B cell (primary cell): ENCODE measurements at regions not wholly inside any gene's neighbourhood (a gene's known extent, or its start where the extent isn't known, plus 50 kb on each side); places are given as distances from the start of the nearest gene placed in this dataset.

Source experiments
- ATAC-seq: fragments of 200-7000 bp; cut with Tn5 transposase; one replicate; pipeline ENCODE4 v1.10.0; 2021; ENCODE audit warnings: low read depth, mild to moderate bottlenecking, moderate number of reproducible peaks, moderate library complexity
- CTCF ChIA-PET: fragments of 350-600 bp; sonication (Branson Sonifier 250); formaldehyde crosslinking; loops from one replicate; lab custom pipeline; 2021; ENCODE audit warnings: antibody characterized with exemption, inconsistent platforms; lab: Charles Lee
- POLR2A ChIA-PET: fragments of 350-600 bp; sonication (Branson Sonifier 250); formaldehyde crosslinking; loops from one replicate; lab custom pipeline; 2021; ENCODE audit warnings: antibody characterized with exemption; lab: Charles Lee
- DNase-seq: peaks from one replicate; pipeline ENCODE4 v3.0.0; 2013
- H2AFZ ChIP-seq: 2 replicates; pipeline ENCODE4 v1.6.1; 2012; ENCODE audit warnings: mild to moderate bottlenecking, low read depth, low read length; ENCODE audit not compliant: insufficient read depth, poor library complexity, severe bottlenecking
- H3K27ac ChIP-seq, 2 donors: 1 replicate in 1 of 2; 2 replicates in 1 of 2; pipeline ENCODE4 v1.5.1; 2012 to 2013; ENCODE audit warnings: low read length in 2 of 2, mild to moderate bottlenecking in 2 of 2, moderate library complexity in 1 of 2
- H3K27me3 ChIP-seq, 4 experiments: fragments of 200-600 bp in 1 of 4; sonication (generic) in 1 of 4; replicated peaks in 1 of 4; 1 replicate in 2 of 4; 2 replicates in 2 of 4; pipeline versions ENCODE4 v1.6.1 to v1.7.0; 2013 to 2016; ENCODE audit warnings: low read length in 3 of 4, mild to moderate bottlenecking in 2 of 4, mixed read lengths in 1 of 4, moderate library complexity in 1 of 4; ENCODE audit not compliant: insufficient read depth in 4 of 4, control insufficient read depth in 3 of 4; ENCODE audit errors: control extremely low read depth in 1 of 4
- H3K36me3 ChIP-seq, 2 experiments: replicated peaks in 1 of 2; 1 replicate in 1 of 2; 2 replicates in 1 of 2; pipeline versions ENCODE4 v1.6.1 to v1.7.1; 2013; ENCODE audit warnings: low read length in 1 of 2; ENCODE audit not compliant: insufficient read depth in 2 of 2, control insufficient read depth in 1 of 2; ENCODE audit errors: control extremely low read depth in 1 of 2, extremely low read depth in 1 of 2
- H3K4me1 ChIP-seq, 2 donors: fragments of 200-600 bp in 1 of 2; sonication (generic) in 1 of 2; 1 replicate in 1 of 2; 2 replicates in 1 of 2; pipeline versions ENCODE4 v1.5.1 to v1.6.1; 2013 to 2017; ENCODE audit warnings: low read length in 2 of 2; ENCODE audit not compliant: control insufficient read depth in 2 of 2, insufficient read depth in 2 of 2
- H3K4me2 ChIP-seq: replicated peaks from 2 replicates; pipeline ENCODE3; 2012; ENCODE audit warnings: mild to moderate bottlenecking, low read depth, low read length; ENCODE audit not compliant: poor library complexity, severe bottlenecking
- H3K4me3 ChIP-seq, 5 experiments: fragments of 200-600 bp in 1 of 5; sonication (generic) in 1 of 5; 1 replicate in 3 of 5; 2 replicates in 2 of 5; pipeline versions ENCODE4 v1.5.1 to v1.7.0; 2011 to 2016; ENCODE audit warnings: low read length in 4 of 5, mild to moderate bottlenecking in 4 of 5, low read depth in 2 of 5, control low read depth in 1 of 5, moderate library complexity in 1 of 5; ENCODE audit not compliant: insufficient read depth in 1 of 5; ENCODE audit errors: control extremely low read depth in 1 of 5, extremely low read depth in 1 of 5
- H3K79me2 ChIP-seq: fragments of 200-600 bp; sonication (generic); one replicate; pipeline ENCODE4 v1.6.0; 2016; ENCODE audit warnings: low read length; ENCODE audit not compliant: control insufficient read depth, insufficient read depth
- H3K9ac ChIP-seq: fragments of 200-600 bp; sonication (generic); 2 replicates; pipeline ENCODE4 v1.6.1; 2017; ENCODE audit warnings: mild to moderate bottlenecking, low read length, moderate library complexity
- H3K9me3 ChIP-seq, 3 donors: one replicate each; pipeline versions ENCODE4 v1.6.1 to v1.7.1; 2013; ENCODE audit warnings: low read length in 2 of 3; ENCODE audit not compliant: control insufficient read depth in 2 of 3, insufficient read depth in 1 of 3; ENCODE audit errors: control extremely low read depth in 1 of 3
- H4K20me1 ChIP-seq: 2 replicates; pipeline ENCODE4 v1.6.0; 2012; ENCODE audit warnings: mild to moderate bottlenecking, low read length; ENCODE audit not compliant: insufficient read depth, control insufficient read depth, poor library complexity, severe bottlenecking
- H3K27ac Mint-ChIP-seq: one replicate; pipeline ENCODE4 v1.8.0; 2021; ENCODE audit warnings: mixed read lengths
- H3K27me3 Mint-ChIP-seq: one replicate; pipeline ENCODE4 v1.8.0; 2021; ENCODE audit warnings: mixed read lengths
- H3K4me1 Mint-ChIP-seq: one replicate; pipeline ENCODE4 v1.8.0; 2021; ENCODE audit warnings: mixed read lengths
- H3K4me3 Mint-ChIP-seq: one replicate; pipeline ENCODE4 v1.8.0; 2021; ENCODE audit warnings: mixed read lengths
- H3K9me3 Mint-ChIP-seq: one replicate; pipeline ENCODE4 v1.8.0; 2022; ENCODE audit warnings: mixed read lengths; ENCODE audit not compliant: insufficient read depth
- EZH2 ChIP-seq: IDR thresholded peaks from 2 replicates; pipeline ENCODE4 v1.6.1; 2012; ENCODE audit warnings: borderline replicate concordance, low read depth, mild to moderate bottlenecking, moderate library complexity, low read length; ENCODE audit not compliant: insufficient read depth, poor library complexity, severe bottlenecking
- WGBS: methylation state at CpG from one replicate; pipeline ENCODE4 v1.1.5; 2013; ENCODE audit warnings: missing lambda C conversion rate; ENCODE audit not compliant: insufficient coverage; 5-methylcytosine and 5-hydroxymethylcytosine counted together
- intact Hi-C: fragments of 100-400 bp; cut with micrococcal nuclease; formaldehyde crosslinking; loops from one replicate; pipeline ENCODE4 v1.10.0; 2022
- TF ChIP-seq, protein P1 (sequence below): fragments of 200-600 bp; IDR thresholded peaks from one replicate; pipeline ENCODE4 v1.8.0; 2022; ENCODE audit warnings: antibody characterized with exemption, mild to moderate bottlenecking

GRCh38 chr7:153401795-153402720, 642.5 kb downstream of the ACTR3B start:
- Histone ChIP-seq H4K20me1 (no peaks in the 10 kb centered on the region), H3K79me2 (no peaks in the 10 kb centered on the region), H3K4me3 (no peak overlapping the region), H3K36me3 (no peaks in the 10 kb centered on the region), H3K9ac (no peak overlapping the region), H3K9me3 (peaks cover 0 to 25% (median 0%) of the 10 kb centered on the region in 3 donors), H3K27me3 (no peaks in the 10 kb centered on the region), H2AFZ (no peak overlapping the region), H3K4me1 (no peaks in the 10 kb centered on the region), H3K4me2 (no peak overlapping the region), H3K27ac (no peak overlapping the region)
- Mint-ChIP-seq H3K27me3 (no peaks in the 10 kb centered on the region), H3K4me3 (no peak overlapping the region), H3K9me3 (peaks cover 15% of the 10 kb centered on the region), H3K27ac (no peak overlapping the region), H3K4me1 (no peaks in the 10 kb centered on the region)
- no peak for TF ChIP-seq EZH2
- TF ChIP-seq, protein P1, sequence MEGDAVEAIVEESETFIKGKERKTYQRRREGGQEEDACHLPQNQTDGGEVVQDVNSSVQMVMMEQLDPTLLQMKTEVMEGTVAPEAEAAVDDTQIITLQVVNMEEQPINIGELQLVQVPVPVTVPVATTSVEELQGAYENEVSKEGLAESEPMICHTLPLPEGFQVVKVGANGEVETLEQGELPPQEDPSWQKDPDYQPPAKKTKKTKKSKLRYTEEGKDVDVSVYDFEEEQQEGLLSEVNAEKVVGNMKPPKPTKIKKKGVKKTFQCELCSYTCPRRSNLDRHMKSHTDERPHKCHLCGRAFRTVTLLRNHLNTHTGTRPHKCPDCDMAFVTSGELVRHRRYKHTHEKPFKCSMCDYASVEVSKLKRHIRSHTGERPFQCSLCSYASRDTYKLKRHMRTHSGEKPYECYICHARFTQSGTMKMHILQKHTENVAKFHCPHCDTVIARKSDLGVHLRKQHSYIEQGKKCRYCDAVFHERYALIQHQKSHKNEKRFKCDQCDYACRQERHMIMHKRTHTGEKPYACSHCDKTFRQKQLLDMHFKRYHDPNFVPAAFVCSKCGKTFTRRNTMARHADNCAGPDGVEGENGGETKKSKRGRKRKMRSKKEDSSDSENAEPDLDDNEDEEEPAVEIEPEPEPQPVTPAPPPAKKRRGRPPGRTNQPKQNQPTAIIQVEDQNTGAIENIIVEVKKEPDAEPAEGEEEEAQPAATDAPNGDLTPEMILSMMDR = no peak
- intact Hi-C loops = no loop called here
- ATAC-seq (no peak), DNase-seq (no peak)
- POLR2A ChIA-PET = no interaction called here
- CTCF ChIA-PET = no interaction called here
- 93% methylated on average over 7 of the region's 9 CpGs for WGBS
